Ovary (tissue), 7 donors: ENCODE measurements at regions not wholly inside any gene's neighbourhood (a gene's known extent, or its start where the extent isn't known, plus 50 kb on each side); places are given as distances from the start of the nearest gene placed in this dataset.

ENCODE experiments used
- DNase-seq, 5 donors: peaks; one replicate each; pipeline ENCODE4 v3.0.0-alpha.2; 2019 to 2020
- H3K27ac ChIP-seq, 2 donors: fragments of 200-600 bp; one replicate each; pipeline versions ENCODE4 v1.5.1 to v1.8.0; 2019 to 2022
- H3K27me3 ChIP-seq: fragments of 200-600 bp; one replicate; pipeline ENCODE4 v1.8.0; 2022
- H3K36me3 ChIP-seq: fragments of 200-600 bp; sonication (generic); one replicate; pipeline ENCODE4 v1.5.1; 2019
- H3K4me1 ChIP-seq: one replicate; pipeline ENCODE4 v1.8.1; 2013; ENCODE audit warnings: mild to moderate bottlenecking, moderate library complexity; ENCODE audit not compliant: insufficient read depth
- H3K4me3 ChIP-seq: fragments of 200-600 bp; sonication (generic); one replicate; pipeline ENCODE4 v1.5.1; 2017
- H3K9me3 ChIP-seq, 2 donors: fragments of 200-600 bp in 1 of 2; sonication (generic) in 1 of 2; one replicate each; pipeline versions ENCODE4 v1.5.1 to v1.8.1; 2013 to 2019; ENCODE audit warnings: mild to moderate bottlenecking in 1 of 2, moderate library complexity in 1 of 2
- CTCF ChIP-seq, 3 donors: fragments of 450-650 bp in 2 of 3; fragments of 200-600 bp in 1 of 3; IDR thresholded peaks; one replicate each; pipeline versions ENCODE4 v1.5.1 to v1.8.0; 2016 to 2022; ENCODE audit warnings: antibody characterized with exemption in 3 of 3, mild to moderate bottlenecking in 1 of 3
- EP300 ChIP-seq: sonication (generic); formaldehyde crosslinking; IDR thresholded peaks from one replicate; pipeline ENCODE4 v1.6.1; 2017; ENCODE audit warnings: antibody characterized with exemption
- POLR2A ChIP-seq: fragments of 450-650 bp; IDR thresholded peaks from one replicate; pipeline ENCODE4 v1.6.1; 2017; ENCODE audit warnings: antibody characterized with exemption, mild to moderate bottlenecking, moderate library complexity
- WGBS, 3 donors: extraction: QIAGEN DNeasy Blood & Tissue Kit in 1 of 3; methylation state at CpG; one replicate each; pipeline versions ENCODE4 v1.1.5 to v1.1.7; 2013 to 2017; 5-methylcytosine and 5-hydroxymethylcytosine counted together
- intact Hi-C, 4 donors: fragments of 100-400 bp; cut with DNase I; formaldehyde crosslinking; loops; one replicate each; pipeline versions ENCODE4 v1.11.0 to v1.15.1; 2022 to 2023
- donor health status: DM: no; HTN: no; CAD: no; lungs with moderate emphysema.
- donor health status: DM: no; HTN: no; CAD: no.
- donor health status: Bipolar disorder and iron deficiency.
- donor health status: DM: no; HTN: no; CAD: no.
- donor health status: DM: yes; HTN: yes; CAD: no.

DNA sequence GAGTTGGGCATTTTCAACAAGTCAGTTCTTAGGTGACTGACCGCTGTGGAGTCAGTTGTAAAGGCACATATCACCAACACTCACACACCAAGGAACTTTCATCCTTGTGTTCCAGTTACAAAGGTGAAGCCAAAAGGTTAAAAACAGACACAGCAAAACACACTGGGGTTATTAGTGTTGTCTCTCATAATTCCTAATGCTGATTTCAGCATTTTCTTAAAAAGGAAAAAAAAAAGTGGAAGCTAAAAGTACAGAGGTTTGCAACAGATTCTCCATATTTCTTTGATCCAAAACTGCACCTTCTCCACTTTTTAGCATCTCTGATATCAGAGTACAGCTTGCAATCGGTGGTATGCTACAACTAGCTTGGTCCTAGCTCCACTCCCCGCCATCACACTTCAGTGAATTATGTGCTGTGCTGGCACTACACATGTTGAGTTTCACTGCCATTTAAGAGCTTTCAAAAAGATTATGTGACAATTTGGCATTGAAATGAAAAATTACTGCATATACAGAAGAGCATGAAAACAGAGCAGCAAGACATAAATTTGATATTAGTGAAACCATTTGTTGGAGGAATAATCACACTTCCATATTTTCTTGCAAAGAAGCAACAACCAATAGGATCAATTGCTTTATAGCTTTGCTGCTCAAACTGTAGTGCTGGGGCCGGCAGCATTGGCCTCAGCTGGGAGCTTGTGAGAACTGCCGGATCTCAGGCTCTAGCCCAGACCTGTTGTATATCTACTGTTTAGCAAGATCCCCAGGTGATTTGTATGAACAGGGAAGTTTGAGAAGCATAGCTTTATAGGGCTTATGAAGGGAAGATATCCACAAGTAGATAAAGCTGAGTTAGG, 62.3 kb upstream of the DAPL1 start:
- DNase-seq, result no peak
- Histone ChIP-seq H3K27me3 (no peaks in the 10 kb centered on the region), H3K27ac (no peak overlapping the region), H3K4me3 (no peak overlapping the region), H3K36me3 (no peaks in the 10 kb centered on the region), H3K9me3 (no peaks in the 10 kb centered on the region), H3K4me1 (no peaks in the 10 kb centered on the region)
- TF ChIP-seq CTCF (IDR thresholded peaks at IDR 0.05) (no peak), EP300 (no peak), POLR2A (no peak)
- intact Hi-C loops, result loop anchor here in 1 of 4 donors (10.0 kb wide), 1 partner anchor 568 kb away; no protein-coding TSS in a partner anchor
- WGBS, 3 donors, result 69 to 71% (median 70%) methylated on average over 5 of the region's 5 CpGs

DNA sequence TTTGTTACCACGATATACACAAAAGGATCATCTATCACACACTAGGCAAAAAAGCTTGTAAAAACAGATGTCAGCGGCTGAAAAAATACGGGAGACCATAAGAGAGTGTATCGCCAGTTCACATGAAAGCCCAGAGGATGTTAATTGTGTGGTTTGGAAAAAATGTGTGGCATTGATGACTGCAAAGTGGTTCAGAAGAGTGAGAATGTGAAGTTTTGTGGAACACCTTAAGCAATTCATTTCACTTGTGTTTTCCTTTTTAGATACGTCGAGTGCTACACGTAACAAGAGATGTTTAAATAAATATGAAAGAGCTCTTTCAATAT, 61.7 kb upstream of the DAPL1 start:
- H3K4me3 ChIP-seq, result no peak overlapping the region
- no peaks in the 10 kb centered on the region for H3K36me3 ChIP-seq
- no peaks in the 10 kb centered on the region for H3K9me3 ChIP-seq
- WGBS, 3 donors, result 58 to 71% (median 66%) methylated on average over 7 of the region's 7 CpGs
- TF ChIP-seq EP300 (no peak), CTCF (IDR thresholded peaks at IDR 0.05) (no peak), POLR2A (no peak)
- DNase-seq, result no peak
- intact Hi-C loops, result loop anchor here in 1 of 4 donors (10.0 kb wide), 1 partner anchor 569 kb away; no protein-coding TSS in a partner anchor
- no peaks in the 10 kb centered on the region for H3K27me3 ChIP-seq
- no peaks in the 10 kb centered on the region for H3K4me1 ChIP-seq
- H3K27ac ChIP-seq, result no peak overlapping the region

- DNase-seq, result no peak
- Histone ChIP-seq H3K4me1 (no peaks in the 10 kb centered on the region), H3K27me3 (no peaks in the 10 kb centered on the region), H3K9me3 (no peaks in the 10 kb centered on the region), H3K4me3 (no peak overlapping the region), H3K36me3 (no peaks in the 10 kb centered on the region), H3K27ac (no peak overlapping the region)
- intact Hi-C loops, result loop anchor here in 1 of 4 donors (10.0 kb wide), 1 partner anchor 570 kb away; no protein-coding TSS in a partner anchor
- TF ChIP-seq POLR2A (no peak), CTCF (IDR thresholded peaks at IDR 0.05) (no peak)
- WGBS, 3 donors, result 87 to 95% (median 92%) methylated on average over 7 of the region's 7 CpGs
Measured at GRCh38 chr2:158734442-158734841, 60.7 kb upstream of the DAPL1 start.

DNA sequence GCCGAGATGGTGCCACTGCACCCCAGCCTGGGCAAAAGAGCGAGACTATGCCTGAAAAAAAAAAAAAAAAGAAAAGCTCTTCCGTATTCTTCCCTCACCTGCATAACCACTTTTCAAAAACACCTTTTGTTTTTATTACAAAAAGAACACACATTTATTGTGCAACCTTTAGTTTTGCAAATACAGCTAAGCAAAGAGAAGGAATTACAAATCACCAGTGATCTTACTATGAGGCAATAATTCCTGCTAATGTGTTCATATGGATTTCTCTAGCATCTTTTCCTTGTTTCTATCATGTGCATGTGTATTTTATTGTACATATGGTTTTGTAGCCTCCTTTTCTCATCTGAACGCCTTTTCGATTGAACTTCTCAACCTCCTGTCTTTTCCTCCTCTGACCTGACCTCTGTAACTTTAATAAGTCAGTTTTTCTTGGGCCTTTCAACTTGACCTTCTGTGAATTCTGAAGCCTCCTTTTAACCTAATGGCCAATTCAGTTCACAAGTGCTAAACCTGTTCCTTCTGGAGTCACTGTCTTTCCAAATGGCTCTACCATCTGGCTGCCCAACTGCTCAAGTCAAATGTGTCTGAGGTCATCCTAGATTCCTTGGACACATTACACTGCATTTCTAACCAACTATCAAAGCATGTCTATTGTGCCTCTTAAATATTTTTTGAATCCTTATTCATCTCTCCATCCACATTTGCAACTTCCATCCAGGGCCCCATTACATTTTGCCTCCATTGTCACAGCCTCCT, 59.1 kb upstream of the DAPL1 start:
- WGBS, 3 donors, result 92 to 94% (median 93%) methylated on average over 5 of the region's 5 CpGs
- H3K36me3 ChIP-seq, result no peaks in the 10 kb centered on the region
- H3K4me1 ChIP-seq, result peaks cover 2% of the 10 kb centered on the region
- H3K9me3 ChIP-seq, result no peaks in the 10 kb centered on the region
- no peak overlapping the region for H3K4me3 ChIP-seq
- H3K27me3 ChIP-seq, result no peaks in the 10 kb centered on the region
- no peak for DNase-seq
- no peak for TF ChIP-seq POLR2A
- no peak for TF ChIP-seq EP300
- TF ChIP-seq CTCF (IDR thresholded peaks at IDR 0.05), result no peak
- H3K27ac ChIP-seq, result no peak overlapping the region
- intact Hi-C loops, result loop anchor here in 1 of 4 donors (10.0 kb wide), 1 partner anchor 571 kb away; no protein-coding TSS in a partner anchor
